HEK293T (cell line): ENCODE measurements at regions not wholly inside any gene's neighbourhood (a gene's known extent, or its start where the extent isn't known, plus 50 kb on each side); places are given as distances from the start of the nearest gene placed in this dataset.
"Not testable (repeated sequence)": the region's sequence is repeated elsewhere in the genome, so short reads cannot be mapped to it uniquely, and the experiment has no call there.

Experiments used
- CTCF ChIA-PET: fragments of 350-600 bp; formaldehyde crosslinking; extraction: SDS; loops from one replicate; lab custom pipeline; 2021; ENCODE audit warnings: antibody characterized with exemption, inconsistent platforms; lab: Yijun Ruan, JAX
- POLR2A ChIA-PET: fragments of 350-600 bp; formaldehyde crosslinking; extraction: SDS; loops from one replicate; lab custom pipeline; 2020; ENCODE audit warnings: antibody characterized with exemption, inconsistent platforms; lab: Yijun Ruan, JAX
- DNase-seq: peaks from one replicate; pipeline ENCODE4 v3.0.0; 2012; ENCODE audit warnings: mixed read lengths; ENCODE audit errors: extremely low spot score
- ARNT ChIP-seq: fragments of 450-650 bp; IDR thresholded peaks from 2 replicates; pipeline ENCODE4 v1.6.1; 2017; ENCODE audit warnings: mild to moderate bottlenecking
- BHLHE40 ChIP-seq: fragments of 450-650 bp; IDR thresholded peaks from 2 replicates; pipeline ENCODE4 v1.6.1; 2016; ENCODE audit warnings: mild to moderate bottlenecking, moderate library complexity, borderline replicate concordance
- CTBP1 ChIP-seq: fragments of 450-650 bp; IDR thresholded peaks from 2 replicates; pipeline ENCODE4 v1.6.1; 2016; ENCODE audit warnings: borderline replicate concordance
- ELF4 ChIP-seq: fragments of 450-650 bp; IDR thresholded peaks from 2 replicates; pipeline ENCODE4 v1.6.1; 2017; ENCODE audit warnings: antibody characterized with exemption
- FOXA1 ChIP-seq: fragments of 450-650 bp; IDR thresholded peaks from 2 replicates; pipeline ENCODE4 v1.6.1; 2016; ENCODE audit warnings: mild to moderate bottlenecking
- FOXK2 ChIP-seq: fragments of 450-650 bp; IDR thresholded peaks from 2 replicates; pipeline ENCODE4 v1.6.1; 2016; ENCODE audit warnings: mild to moderate bottlenecking
- FOXM1 ChIP-seq: fragments of 450-650 bp; IDR thresholded peaks from 2 replicates; pipeline ENCODE4 v1.6.1; 2017; ENCODE audit warnings: mild to moderate bottlenecking, borderline replicate concordance
- HDGF ChIP-seq: fragments of 450-650 bp; IDR thresholded peaks from 2 replicates; pipeline ENCODE4 v1.6.1; 2017; ENCODE audit warnings: antibody characterized with exemption, borderline replicate concordance
- L3MBTL2 ChIP-seq: fragments of 450-650 bp; conservative IDR thresholded peaks from 2 replicates; pipeline ENCODE4 v1.6.1; 2016; ENCODE audit warnings: mild to moderate bottlenecking
- LEF1 ChIP-seq: fragments of 450-650 bp; IDR thresholded peaks from 2 replicates; pipeline ENCODE4 v1.6.1; 2017; ENCODE audit warnings: mild to moderate bottlenecking, borderline replicate concordance
- NFRKB ChIP-seq: fragments of 450-650 bp; IDR thresholded peaks from 2 replicates; pipeline ENCODE4 v1.6.1; 2016; ENCODE audit warnings: mild to moderate bottlenecking, moderate library complexity
- SP1 ChIP-seq: fragments of 450-650 bp; IDR thresholded peaks from 2 replicates; pipeline ENCODE4 v1.6.1; 2017
- SUZ12 ChIP-seq: fragments of 450-650 bp; IDR thresholded peaks from 2 replicates; pipeline ENCODE4 v1.6.1; 2016; ENCODE audit warnings: mild to moderate bottlenecking
- TARDBP ChIP-seq: fragments of 450-650 bp; IDR thresholded peaks from 2 replicates; pipeline ENCODE4 v1.6.1; 2016
- ZNF384 ChIP-seq: fragments of 450-650 bp; IDR thresholded peaks from 2 replicates; pipeline ENCODE4 v1.6.1; 2016
- TF ChIP-seq, protein P1 (sequence below): fragments of 450-650 bp; IDR thresholded peaks from 2 replicates; pipeline ENCODE4 v1.6.1; 2016

- no peak for DNase-seq
- ChIA-PET CTCF (no interaction called here), POLR2A (no interaction called here)
- TF ChIP-seq SP1 = no peak
- no peak for TF ChIP-seq HDGF
- no peak for TF ChIP-seq SUZ12
- no peak for TF ChIP-seq BHLHE40
- no peak for TF ChIP-seq ARNT
- TF ChIP-seq L3MBTL2 = no peak
- TF ChIP-seq ELF4 = no peak
- TF ChIP-seq FOXM1 = no peak
- TF ChIP-seq ZNF384 = no peak
- TF ChIP-seq TARDBP = no peak
- TF ChIP-seq NFRKB = no peak
Measured at GRCh38 chr9:117929868-117930267, 225.7 kb downstream of the TLR4 start.

DNA sequence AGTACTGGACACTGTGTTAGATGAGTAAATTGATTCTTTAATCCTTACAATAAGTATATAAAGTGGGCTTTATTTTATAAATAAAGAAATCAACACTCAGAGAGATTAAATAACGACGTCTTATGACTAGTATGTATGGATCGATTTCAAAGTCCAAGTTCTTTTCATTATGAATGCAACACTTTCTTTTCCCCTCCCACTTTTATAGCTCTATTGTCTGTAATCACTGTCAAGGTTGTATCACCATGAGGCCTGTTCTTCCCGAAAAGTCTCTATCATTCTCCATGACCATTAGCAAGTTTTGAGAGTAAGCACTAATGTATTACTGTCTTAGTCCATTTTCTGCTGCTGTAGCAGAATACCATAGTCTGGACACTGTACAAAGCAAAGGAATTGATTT, 228.4 kb downstream of the TLR4 start:
- ChIA-PET POLR2A (no interaction called here), CTCF (no interaction called here)
- TF ChIP-seq CTBP1 = no peak
- no peak for TF ChIP-seq TARDBP
- no peak for DNase-seq

GRCh38 chr9:117936185-117937130, 232.3 kb downstream of the TLR4 start:
- no peak for DNase-seq
- POLR2A ChIA-PET = no interaction called here

GRCh38 chr9:117938086-117938485, 233.9 kb downstream of the TLR4 start:
- TF ChIP-seq CTBP1 (no peak), SP1 (no peak), FOXA1 (no peak), LEF1 (no peak), L3MBTL2 (no peak), ARNT (no peak), NFRKB (no peak), SUZ12 (no peak), HDGF (no peak), FOXM1 (no peak), ZNF384 (no peak), BHLHE40 (no peak), ELF4 (no peak), FOXK2 (no peak), TARDBP (no peak)
- TF ChIP-seq, protein P1, sequence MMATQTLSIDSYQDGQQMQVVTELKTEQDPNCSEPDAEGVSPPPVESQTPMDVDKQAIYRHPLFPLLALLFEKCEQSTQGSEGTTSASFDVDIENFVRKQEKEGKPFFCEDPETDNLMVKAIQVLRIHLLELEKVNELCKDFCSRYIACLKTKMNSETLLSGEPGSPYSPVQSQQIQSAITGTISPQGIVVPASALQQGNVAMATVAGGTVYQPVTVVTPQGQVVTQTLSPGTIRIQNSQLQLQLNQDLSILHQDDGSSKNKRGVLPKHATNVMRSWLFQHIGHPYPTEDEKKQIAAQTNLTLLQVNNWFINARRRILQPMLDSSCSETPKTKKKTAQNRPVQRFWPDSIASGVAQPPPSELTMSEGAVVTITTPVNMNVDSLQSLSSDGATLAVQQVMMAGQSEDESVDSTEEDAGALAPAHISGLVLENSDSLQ = no peak
- no peak for DNase-seq
- ChIA-PET CTCF (no interaction called here), POLR2A (no interaction called here)

More at GRCh38 chr9:117936185-117937130, 232.3 kb downstream of the TLR4 start:
- CTCF ChIA-PET = no interaction called here
- TF ChIP-seq FOXA1 = no peak

- POLR2A ChIA-PET = no interaction called here
- no peak for DNase-seq
- CTCF ChIA-PET = no interaction called here
- TF ChIP-seq L3MBTL2 (no peak), FOXK2 (no peak), NFRKB (no peak), ZNF384 (no peak), SP1 (no peak), CTBP1 (no peak), ARNT (no peak), SUZ12 (no peak), FOXM1 (no peak), LEF1 (no peak), FOXA1 (no peak), HDGF (no peak), BHLHE40 (no peak), ELF4 (no peak)
- TF ChIP-seq, protein P1 = no peak
Measured at GRCh38 chr9:117938896-117939295, 234.7 kb downstream of the TLR4 start.

GRCh38 chr9:117944750-117945149, 240.5 kb downstream of the TLR4 start:
- CTCF ChIA-PET, POLR2A ChIA-PET, DNase-seq: not testable (repeated sequence)

GRCh38 chr9:117945286-117945685, 241.1 kb downstream of the TLR4 start:
- no peak for DNase-seq
- CTCF ChIA-PET = no interaction called here
- no peak for TF ChIP-seq ELF4
- no peak for TF ChIP-seq FOXM1
- TF ChIP-seq TARDBP = no peak
- no peak for TF ChIP-seq ARNT
- TF ChIP-seq FOXA1 = no peak
- no peak for TF ChIP-seq ZNF384
- no peak for TF ChIP-seq NFRKB
- no peak for TF ChIP-seq SP1
- POLR2A ChIA-PET = no interaction called here
